B cell (primary cell): ENCODE measurements at regions not wholly inside any gene's neighbourhood (a gene's known extent, or its start where the extent isn't known, plus 50 kb on each side); places are given as distances from the start of the nearest gene placed in this dataset.

Experiments used
- ATAC-seq: fragments of 200-7000 bp; cut with Tn5 transposase; one replicate; pipeline ENCODE4 v1.10.0; 2021; ENCODE audit warnings: low read depth, mild to moderate bottlenecking, moderate number of reproducible peaks, moderate library complexity
- CTCF ChIA-PET: fragments of 350-600 bp; sonication (Branson Sonifier 250); formaldehyde crosslinking; loops from one replicate; lab custom pipeline; 2021; ENCODE audit warnings: antibody characterized with exemption, inconsistent platforms; lab: Charles Lee
- POLR2A ChIA-PET: fragments of 350-600 bp; sonication (Branson Sonifier 250); formaldehyde crosslinking; loops from one replicate; lab custom pipeline; 2021; ENCODE audit warnings: antibody characterized with exemption; lab: Charles Lee
- DNase-seq: peaks from one replicate; pipeline ENCODE4 v3.0.0; 2013
- H2AFZ ChIP-seq: 2 replicates; pipeline ENCODE4 v1.6.1; 2012; ENCODE audit warnings: mild to moderate bottlenecking, low read depth, low read length; ENCODE audit not compliant: insufficient read depth, poor library complexity, severe bottlenecking
- H3K27ac ChIP-seq, 2 donors: 1 replicate in 1 of 2; 2 replicates in 1 of 2; pipeline ENCODE4 v1.5.1; 2012 to 2013; ENCODE audit warnings: low read length in 2 of 2, mild to moderate bottlenecking in 2 of 2, moderate library complexity in 1 of 2
- H3K27me3 ChIP-seq, 4 experiments: fragments of 200-600 bp in 1 of 4; sonication (generic) in 1 of 4; replicated peaks in 1 of 4; 1 replicate in 2 of 4; 2 replicates in 2 of 4; pipeline versions ENCODE4 v1.6.1 to v1.7.0; 2013 to 2016; ENCODE audit warnings: low read length in 3 of 4, mild to moderate bottlenecking in 2 of 4, mixed read lengths in 1 of 4, moderate library complexity in 1 of 4; ENCODE audit not compliant: insufficient read depth in 4 of 4, control insufficient read depth in 3 of 4; ENCODE audit errors: control extremely low read depth in 1 of 4
- H3K36me3 ChIP-seq, 2 experiments: replicated peaks in 1 of 2; 1 replicate in 1 of 2; 2 replicates in 1 of 2; pipeline versions ENCODE4 v1.6.1 to v1.7.1; 2013; ENCODE audit warnings: low read length in 1 of 2; ENCODE audit not compliant: insufficient read depth in 2 of 2, control insufficient read depth in 1 of 2; ENCODE audit errors: control extremely low read depth in 1 of 2, extremely low read depth in 1 of 2
- H3K4me1 ChIP-seq, 2 donors: fragments of 200-600 bp in 1 of 2; sonication (generic) in 1 of 2; 1 replicate in 1 of 2; 2 replicates in 1 of 2; pipeline versions ENCODE4 v1.5.1 to v1.6.1; 2013 to 2017; ENCODE audit warnings: low read length in 2 of 2; ENCODE audit not compliant: control insufficient read depth in 2 of 2, insufficient read depth in 2 of 2
- H3K4me2 ChIP-seq: replicated peaks from 2 replicates; pipeline ENCODE3; 2012; ENCODE audit warnings: mild to moderate bottlenecking, low read depth, low read length; ENCODE audit not compliant: poor library complexity, severe bottlenecking
- H3K4me3 ChIP-seq, 5 experiments: fragments of 200-600 bp in 1 of 5; sonication (generic) in 1 of 5; 1 replicate in 3 of 5; 2 replicates in 2 of 5; pipeline versions ENCODE4 v1.5.1 to v1.7.0; 2011 to 2016; ENCODE audit warnings: low read length in 4 of 5, mild to moderate bottlenecking in 4 of 5, low read depth in 2 of 5, control low read depth in 1 of 5, moderate library complexity in 1 of 5; ENCODE audit not compliant: insufficient read depth in 1 of 5; ENCODE audit errors: control extremely low read depth in 1 of 5, extremely low read depth in 1 of 5
- H3K79me2 ChIP-seq: fragments of 200-600 bp; sonication (generic); one replicate; pipeline ENCODE4 v1.6.0; 2016; ENCODE audit warnings: low read length; ENCODE audit not compliant: control insufficient read depth, insufficient read depth
- H3K9ac ChIP-seq: fragments of 200-600 bp; sonication (generic); 2 replicates; pipeline ENCODE4 v1.6.1; 2017; ENCODE audit warnings: mild to moderate bottlenecking, low read length, moderate library complexity
- H3K9me3 ChIP-seq, 3 donors: one replicate each; pipeline versions ENCODE4 v1.6.1 to v1.7.1; 2013; ENCODE audit warnings: low read length in 2 of 3; ENCODE audit not compliant: control insufficient read depth in 2 of 3, insufficient read depth in 1 of 3; ENCODE audit errors: control extremely low read depth in 1 of 3
- H4K20me1 ChIP-seq: 2 replicates; pipeline ENCODE4 v1.6.0; 2012; ENCODE audit warnings: mild to moderate bottlenecking, low read length; ENCODE audit not compliant: insufficient read depth, control insufficient read depth, poor library complexity, severe bottlenecking
- H3K27ac Mint-ChIP-seq: one replicate; pipeline ENCODE4 v1.8.0; 2021; ENCODE audit warnings: mixed read lengths
- H3K27me3 Mint-ChIP-seq: one replicate; pipeline ENCODE4 v1.8.0; 2021; ENCODE audit warnings: mixed read lengths
- H3K4me1 Mint-ChIP-seq: one replicate; pipeline ENCODE4 v1.8.0; 2021; ENCODE audit warnings: mixed read lengths
- H3K4me3 Mint-ChIP-seq: one replicate; pipeline ENCODE4 v1.8.0; 2021; ENCODE audit warnings: mixed read lengths
- H3K9me3 Mint-ChIP-seq: one replicate; pipeline ENCODE4 v1.8.0; 2022; ENCODE audit warnings: mixed read lengths; ENCODE audit not compliant: insufficient read depth
- CTCF ChIP-seq: fragments of 200-600 bp; IDR thresholded peaks from one replicate; pipeline ENCODE4 v1.8.0; 2022; ENCODE audit warnings: antibody characterized with exemption, mild to moderate bottlenecking
- EZH2 ChIP-seq: IDR thresholded peaks from 2 replicates; pipeline ENCODE4 v1.6.1; 2012; ENCODE audit warnings: borderline replicate concordance, low read depth, mild to moderate bottlenecking, moderate library complexity, low read length; ENCODE audit not compliant: insufficient read depth, poor library complexity, severe bottlenecking
- WGBS: methylation state at CpG from one replicate; pipeline ENCODE4 v1.1.5; 2013; ENCODE audit warnings: missing lambda C conversion rate; ENCODE audit not compliant: insufficient coverage; 5-methylcytosine and 5-hydroxymethylcytosine counted together
- intact Hi-C: fragments of 100-400 bp; cut with micrococcal nuclease; formaldehyde crosslinking; loops from one replicate; pipeline ENCODE4 v1.10.0; 2022

- Mint-ChIP-seq H3K4me3 (no peak overlapping the region), H3K27ac (no peak overlapping the region), H3K9me3 (no peaks in the 10 kb centered on the region), H3K27me3 (peaks cover 4% of the 10 kb centered on the region), H3K4me1 (no peaks in the 10 kb centered on the region)
- H2AFZ ChIP-seq, result no peak overlapping the region
- ATAC-seq, result no peak
- intact Hi-C loops, result no loop called here
- no peak for DNase-seq
- H3K79me2 ChIP-seq, result no peaks in the 10 kb centered on the region
- no peak overlapping the region for H3K4me2 ChIP-seq
- no peaks in the 10 kb centered on the region for H3K36me3 ChIP-seq
- H3K4me3 ChIP-seq, result no peak overlapping the region
- ChIA-PET CTCF (no interaction called here), POLR2A (no interaction called here)
- H3K4me1 ChIP-seq, result no peaks in the 10 kb centered on the region
- no peaks in the 10 kb centered on the region for H4K20me1 ChIP-seq
- no peaks in the 10 kb centered on the region for H3K27me3 ChIP-seq
- H3K9me3 ChIP-seq, result no peaks in the 10 kb centered on the region
- TF ChIP-seq EZH2 (no peak), CTCF (no peak)
- 94% methylated on average over 3 of the region's 4 CpGs for WGBS
- no peak overlapping the region for H3K9ac ChIP-seq
- no peak overlapping the region for H3K27ac ChIP-seq
Measured at GRCh38 chr11:122368796-122369195, 252.8 kb upstream of the BLID start.

GRCh38 chr11:122367809-122368231 is 251.8 kb upstream of the BLID start:
- H3K9me3 ChIP-seq, result no peaks in the 10 kb centered on the region
- H3K4me2 ChIP-seq, result no peak overlapping the region
- H3K4me1 ChIP-seq, result no peaks in the 10 kb centered on the region
- no peak overlapping the region for H3K9ac ChIP-seq
- intact Hi-C loops, result no loop called here
- no peak for DNase-seq
- no peak overlapping the region for H2AFZ ChIP-seq
- no peaks in the 10 kb centered on the region for H3K27me3 ChIP-seq
- no peaks in the 10 kb centered on the region for H4K20me1 ChIP-seq
- H3K4me3 Mint-ChIP-seq, result no peak overlapping the region
- POLR2A ChIA-PET, result no interaction called here
- CTCF ChIA-PET, result no interaction called here
- H3K9me3 Mint-ChIP-seq, result no peaks in the 10 kb centered on the region
- no peak overlapping the region for H3K27ac Mint-ChIP-seq
- no peaks in the 10 kb centered on the region for H3K79me2 ChIP-seq
- no peaks in the 10 kb centered on the region for H3K36me3 ChIP-seq
- H3K4me3 ChIP-seq, result no peak overlapping the region
- 100% methylated on average over 4 of the region's 6 CpGs for WGBS
- no peaks in the 10 kb centered on the region for H3K4me1 Mint-ChIP-seq
- no peak for ATAC-seq
- H3K27me3 Mint-ChIP-seq, result peaks cover 2% of the 10 kb centered on the region
- TF ChIP-seq EZH2 (no peak), CTCF (no peak)
- H3K27ac ChIP-seq, result no peak overlapping the region
